ENCODE measurements at regions not wholly inside any gene's neighbourhood (a gene's known extent, or its start where the extent isn't known, plus 50 kb on each side); places are given as distances from the start of the nearest gene placed in this dataset.

GRCh38 chr2:18465979-18466378 is 94.5 kb downstream of the RDH14 start:
- no peak for DNase-seq (ENCODE audit: low spot score)

GRCh38 chr2:18464913-18465312 is 95.5 kb downstream of the RDH14 start:
- no peak for DNase-seq (ENCODE audit: low spot score)

GRCh38 chr2:18456026-18456425 is 104.4 kb downstream of the RDH14 start:
- DNase-seq (ENCODE audit: low spot score): no peak

GRCh38 chr2:18455236-18455862 is 105.1 kb downstream of the RDH14 start:
- DNase-seq (ENCODE audit: low spot score): peak; percentile 7

- no peak for DNase-seq (ENCODE audit: low spot score)
Measured at GRCh38 chr2:18454692-18455235, 105.7 kb downstream of the RDH14 start.

DNA sequence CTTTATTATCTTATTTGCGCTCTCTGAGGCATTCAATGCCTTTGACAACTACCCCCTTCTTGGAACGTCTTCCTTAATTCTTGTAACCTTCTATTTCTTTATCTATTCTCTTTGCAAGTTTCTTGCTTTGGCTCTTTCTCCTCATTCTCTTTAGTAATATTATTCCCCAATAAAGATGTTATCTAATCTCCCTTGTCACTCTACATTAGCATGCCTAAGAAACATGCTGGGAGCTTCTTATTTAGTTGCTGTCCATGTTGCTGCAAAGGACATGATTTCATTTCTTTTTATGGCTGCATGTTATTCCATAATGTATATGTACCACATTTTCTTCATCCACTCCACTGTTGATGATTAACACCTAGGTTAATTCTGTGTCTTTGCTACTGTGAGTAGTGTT is 113.7 kb downstream of the RDH14 start:
- no peak for DNase-seq (ENCODE audit: low spot score)

DNA sequence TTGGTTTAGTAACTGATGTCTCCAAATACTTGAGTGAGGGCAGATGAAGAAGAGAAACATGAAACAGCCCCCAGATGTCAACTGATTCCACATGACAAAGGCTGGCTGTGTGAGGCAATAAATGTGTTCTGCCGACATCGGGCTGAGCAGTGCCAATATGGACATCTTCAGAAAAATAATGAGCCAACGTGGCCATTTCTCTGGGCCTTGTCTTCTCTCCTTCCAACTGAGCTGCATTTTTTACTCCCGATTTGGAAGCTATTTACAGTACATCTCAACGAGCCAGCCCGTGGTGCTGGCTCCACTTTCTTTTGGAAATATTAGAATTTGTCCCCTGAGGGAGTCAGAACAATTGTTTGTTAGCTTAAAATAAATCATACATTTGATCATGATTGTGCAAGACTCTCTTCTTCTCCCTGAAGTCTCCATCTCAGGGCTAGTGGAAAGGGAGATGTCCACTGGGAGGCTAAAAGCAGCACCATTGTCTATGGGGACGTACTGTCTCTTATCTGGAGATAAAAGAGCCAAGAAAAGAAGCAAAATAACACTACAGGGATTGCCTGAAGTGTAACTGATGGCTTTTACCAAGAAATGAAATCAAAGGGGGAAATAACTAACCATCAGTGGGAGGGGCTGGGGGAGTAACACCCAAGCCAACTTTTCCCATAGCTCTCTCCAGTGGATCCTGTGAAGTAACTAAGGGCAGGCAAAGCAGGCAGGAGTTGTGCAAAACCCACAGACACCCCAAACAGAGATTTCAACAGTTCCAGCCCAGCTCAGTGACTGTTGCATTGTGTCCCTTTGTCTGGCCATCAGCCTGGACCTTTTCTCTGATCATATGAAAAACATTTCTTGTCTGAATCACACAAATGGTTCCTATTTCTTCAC is 114.8 kb downstream of the RDH14 start:
- DNase-seq (ENCODE audit: low spot score): no peak

GRCh38 chr2:18444806-18445205 is 115.6 kb downstream of the RDH14 start:
- DNase-seq (ENCODE audit: low spot score): no peak

DNA sequence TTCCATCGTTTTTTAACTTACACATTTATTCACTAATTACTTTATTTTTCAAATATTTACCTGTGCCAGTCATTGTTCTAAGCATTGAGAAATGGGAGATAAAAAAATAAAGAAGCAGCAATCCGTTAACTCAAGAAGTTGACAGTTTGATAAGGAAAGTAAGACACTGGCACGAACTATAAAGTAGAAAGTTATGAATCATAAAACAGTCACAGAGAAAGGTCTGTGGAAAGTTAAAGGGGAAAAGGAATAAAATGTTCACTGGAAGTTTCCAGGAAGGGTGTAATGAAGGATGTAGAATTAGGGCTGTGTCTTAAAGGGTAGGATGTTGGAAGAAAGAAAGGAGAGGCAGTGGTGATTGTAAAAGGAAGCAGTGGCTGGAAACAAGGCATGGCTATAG is 118.9 kb downstream of the RDH14 start:
- no peak for DNase-seq (ENCODE audit: low spot score)

DNA sequence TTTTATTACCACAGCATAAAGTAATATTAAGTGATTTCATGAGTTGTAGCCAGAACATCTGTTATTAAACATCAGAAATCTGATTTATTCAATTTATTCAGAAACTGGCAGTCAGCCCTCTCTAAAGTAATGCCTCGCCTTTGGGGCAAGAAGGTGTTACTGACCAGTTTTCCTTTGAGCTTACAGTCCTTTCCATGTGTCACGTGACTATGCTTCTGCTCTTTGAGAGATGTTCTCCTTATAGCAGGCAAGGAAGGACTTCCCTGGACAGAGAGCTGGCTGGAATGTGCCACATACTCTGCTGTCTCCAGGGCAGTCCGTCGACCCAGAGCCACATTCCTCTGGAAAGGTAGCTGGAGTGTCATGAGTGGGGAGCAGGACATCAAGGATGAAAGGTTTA is 119.7 kb downstream of the RDH14 start:
- DNase-seq (ENCODE audit: low spot score): no peak

DNA sequence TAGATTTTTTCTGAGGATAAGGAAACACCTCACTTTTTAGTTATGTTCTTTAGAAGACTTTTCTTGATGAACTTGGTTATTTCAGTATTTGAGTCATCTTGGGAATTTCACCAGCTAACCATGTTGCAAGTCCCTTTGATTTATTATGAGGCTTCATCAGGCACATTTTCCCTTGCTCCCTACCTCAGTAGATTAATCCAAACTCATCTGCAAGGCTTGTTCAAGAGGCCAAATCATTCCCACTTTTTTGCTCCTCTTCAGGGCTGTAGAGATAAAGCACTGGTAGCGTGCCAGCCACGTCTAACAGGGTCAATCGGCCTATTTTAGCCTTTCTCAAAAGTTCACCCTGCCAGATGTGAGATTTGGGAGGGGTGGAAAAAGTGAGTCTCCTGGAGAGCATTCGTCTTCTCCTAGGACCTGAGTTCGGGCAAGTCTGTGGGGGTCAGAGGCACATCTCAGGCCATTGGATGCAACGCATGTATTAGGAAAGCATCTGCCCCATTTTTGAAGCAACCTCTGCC is 120.3 kb downstream of the RDH14 start:
- no peak for DNase-seq (ENCODE audit: low spot score)

DNA sequence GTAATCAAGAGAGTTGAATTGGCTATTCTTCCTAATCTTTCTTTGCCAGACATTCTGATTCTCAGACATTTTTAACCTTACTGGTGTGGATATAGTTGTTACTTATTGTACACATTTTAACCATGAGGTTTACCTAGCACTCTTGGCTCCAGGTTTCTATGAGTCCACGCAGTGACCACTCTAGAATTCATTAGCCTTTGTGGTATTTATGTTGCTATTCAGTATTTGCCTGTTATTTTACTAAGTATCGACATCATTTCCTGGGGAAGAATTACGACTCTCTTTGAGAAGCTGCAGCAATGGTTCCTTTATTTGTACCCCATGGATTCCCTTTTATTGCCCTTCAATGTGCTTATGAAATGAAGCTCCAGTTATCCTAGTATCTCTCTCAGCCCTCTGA is 120.7 kb downstream of the RDH14 start:
- no peak for DNase-seq (ENCODE audit: low spot score)

- no peak for DNase-seq (ENCODE audit: low spot score)
Measured at GRCh38 chr2:18437909-18438308, 122.5 kb downstream of the RDH14 start.

- DNase-seq (ENCODE audit: low spot score): no peak
Measured at GRCh38 chr2:18436503-18437005, 123.9 kb downstream of the RDH14 start.

DNA sequence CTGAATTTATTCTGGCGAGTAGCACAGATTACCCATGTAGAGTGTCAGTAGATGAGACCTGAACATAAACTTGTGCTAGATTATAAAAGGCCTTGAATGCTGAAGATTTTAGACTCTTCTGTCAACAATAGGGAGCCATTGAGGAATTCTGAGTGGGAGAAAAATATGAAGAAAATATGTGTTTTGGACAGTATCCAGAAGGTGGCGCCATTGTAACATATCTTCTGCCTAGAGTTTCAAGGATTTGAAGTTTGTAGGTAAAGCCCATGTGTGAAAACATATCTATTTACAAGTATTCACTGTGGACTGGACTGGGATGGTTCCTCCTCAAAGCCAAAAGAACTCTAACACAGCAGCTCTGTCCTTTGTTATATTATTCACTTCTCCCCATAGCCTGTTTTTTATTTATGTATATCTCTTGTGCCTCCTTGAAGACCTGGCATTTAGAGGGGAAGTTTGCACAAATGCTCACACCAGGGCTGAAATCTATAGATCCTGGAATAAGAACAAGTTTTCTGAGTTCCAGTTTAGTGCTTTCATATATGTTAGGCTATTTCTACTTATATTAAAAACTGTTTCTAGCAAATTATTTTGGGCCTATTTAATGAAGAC is 124.9 kb downstream of the RDH14 start:
- peak; percentile 48 for DNase-seq (ENCODE audit: low spot score)

GRCh38 chr2:18433872-18434271 is 126.6 kb downstream of the RDH14 start:
- DNase-seq (ENCODE audit: low spot score): no peak

DNA sequence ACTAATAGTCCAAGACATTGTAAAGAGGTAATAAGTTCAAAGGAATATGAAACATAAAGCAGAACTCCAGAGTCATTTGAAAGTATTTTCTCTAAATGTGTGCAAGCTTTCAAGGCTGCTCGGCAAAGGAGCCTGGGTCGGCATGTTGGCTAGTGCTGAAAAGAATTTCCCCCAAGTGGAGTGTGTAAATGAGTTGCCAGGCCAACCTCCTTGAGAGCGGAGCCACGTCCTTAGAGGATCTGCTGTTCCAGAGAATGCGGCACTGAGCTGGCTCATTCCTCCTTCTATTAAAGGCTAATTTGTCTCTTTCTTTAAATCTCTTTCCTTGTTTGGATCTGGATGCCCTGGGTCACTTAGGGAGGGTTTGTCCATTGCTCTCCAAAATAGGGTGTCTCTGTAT is 127.5 kb downstream of the RDH14 start:
- no peak for DNase-seq (ENCODE audit: low spot score)

DNA sequence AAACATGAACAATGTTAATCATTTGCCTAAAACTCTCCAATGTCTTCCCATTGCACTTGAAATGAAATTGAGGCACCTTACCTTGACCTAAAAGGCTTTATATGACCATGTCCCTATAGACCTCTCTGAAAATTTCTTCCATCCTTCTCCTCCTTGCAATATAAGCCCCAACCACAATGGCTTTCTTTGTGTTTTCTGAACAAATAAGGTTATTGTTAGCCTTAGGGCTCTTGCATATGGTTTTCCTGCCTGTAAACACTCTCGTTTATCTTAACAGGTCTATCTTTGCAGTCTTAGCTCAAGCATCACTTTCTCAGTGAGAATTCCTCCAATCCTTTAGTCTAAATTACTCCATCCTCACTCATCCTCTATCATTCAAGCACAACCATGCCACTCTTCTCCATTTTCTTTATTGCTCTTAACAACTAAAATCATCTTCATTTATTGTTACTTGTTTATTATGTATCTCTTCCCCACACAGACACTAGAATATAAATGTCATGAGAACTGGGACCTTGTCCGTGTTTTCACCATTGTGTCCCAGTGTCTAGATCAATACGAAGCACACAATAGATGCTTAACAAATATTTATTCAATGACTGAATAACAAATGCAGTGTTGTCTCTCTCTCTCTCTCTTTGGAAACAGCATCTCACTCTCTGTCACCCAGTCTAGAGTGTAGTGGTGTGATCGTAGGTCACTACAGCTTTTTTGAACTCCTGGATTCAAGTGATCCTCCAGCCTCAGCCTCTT is 129.3 kb downstream of the RDH14 start:
- no peak for DNase-seq (ENCODE audit: low spot score)

GRCh38 chr2:18428516-18428915 is 131.9 kb downstream of the RDH14 start:
- no peak for DNase-seq (ENCODE audit: low spot score)

GRCh38 chr2:18427762-18428161 is 132.7 kb downstream of the RDH14 start:
- no peak for DNase-seq (ENCODE audit: low spot score)

- no peak for DNase-seq (ENCODE audit: low spot score)
Measured at GRCh38 chr2:18426174-18426573, 134.3 kb downstream of the RDH14 start.

DNA sequence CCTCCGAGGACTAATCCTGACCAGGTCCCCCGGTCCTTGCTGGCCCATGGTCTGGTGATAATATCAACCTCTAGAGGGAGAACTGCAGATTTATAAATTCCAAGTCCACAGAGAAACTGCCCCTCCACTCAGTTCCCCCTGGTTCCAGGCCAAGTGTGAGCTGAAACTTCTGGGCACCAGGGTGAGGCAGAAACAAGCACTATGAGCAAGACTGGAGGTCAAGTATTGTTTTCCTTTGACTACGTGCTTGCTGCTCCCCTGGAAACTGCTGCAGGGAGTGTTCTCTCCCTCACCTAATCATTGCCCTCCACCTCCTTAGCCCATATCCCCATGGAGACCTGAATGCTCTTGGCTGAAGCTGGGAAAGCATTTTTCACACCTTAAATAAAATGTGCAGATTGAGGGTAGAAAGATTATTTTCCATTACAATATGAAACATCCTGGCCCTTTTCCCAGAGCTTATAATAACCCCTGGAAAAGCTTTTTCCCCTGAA is 135.2 kb downstream of the RDH14 start:
- no peak for DNase-seq (ENCODE audit: low spot score)

Measured in SW480 (cell line).